HG03558 (cell line): ENCODE measurements at regions not wholly inside any gene's neighbourhood (a gene's known extent, or its start where the extent isn't known, plus 50 kb on each side); places are given as distances from the start of the nearest gene placed in this dataset.

Experiments
- ATAC-seq: cut with Tn5 transposase; IDR thresholded peaks from one replicate; pipeline ENCODE4 v1.9.1; 2021; ENCODE audit warnings: moderate number of reproducible peaks; ENCODE audit not compliant: unreplicated experiment; ENCODE audit errors: extremely low read depth

GRCh38 chr11:87444993-87445392 lies 407.3 kb downstream of the TMEM135 start:
- no peak for ATAC-seq

- no peak for ATAC-seq
Observed at GRCh38 chr11:87443707-87444106, 406.0 kb downstream of the TMEM135 start.

GRCh38 chr11:87440076-87440770 lies 402.5 kb downstream of the TMEM135 start:
- no peak for ATAC-seq

- ATAC-seq: no peak
Observed at GRCh38 chr11:87438416-87438815, 400.7 kb downstream of the TMEM135 start.

- ATAC-seq: no peak
Observed at GRCh38 chr11:87437844-87438223, 400.1 kb downstream of the TMEM135 start.

- ATAC-seq: no peak
Observed at GRCh38 chr11:87437133-87437843, 399.6 kb downstream of the TMEM135 start.

GRCh38 chr11:87432022-87432421 lies 394.3 kb downstream of the TMEM135 start:
- no peak for ATAC-seq

GRCh38 chr11:87431392-87431791 lies 393.7 kb downstream of the TMEM135 start:
- no peak for ATAC-seq

GRCh38 chr11:87430821-87431220 lies 393.1 kb downstream of the TMEM135 start:
- ATAC-seq: no peak

GRCh38 chr11:87429996-87430395 lies 392.3 kb downstream of the TMEM135 start:
- ATAC-seq: no peak

GRCh38 chr11:87428266-87428665 lies 390.5 kb downstream of the TMEM135 start:
- no peak for ATAC-seq

GRCh38 chr11:87425943-87426342 lies 388.2 kb downstream of the TMEM135 start:
- no peak for ATAC-seq

- ATAC-seq: no peak
Observed at GRCh38 chr11:87425391-87425790, 387.7 kb downstream of the TMEM135 start.

GRCh38 chr11:87423161-87423560 lies 385.4 kb downstream of the TMEM135 start:
- no peak for ATAC-seq

- ATAC-seq: no peak
Observed at GRCh38 chr11:87422566-87422965, 384.8 kb downstream of the TMEM135 start.

GRCh38 chr11:87421422-87421821 lies 383.7 kb downstream of the TMEM135 start:
- ATAC-seq: no peak

- no peak for ATAC-seq
Observed at GRCh38 chr11:87417951-87418350, 380.2 kb downstream of the TMEM135 start.

GRCh38 chr11:87405843-87406242 lies 368.1 kb downstream of the TMEM135 start:
- ATAC-seq: no peak

GRCh38 chr11:87405356-87405755 lies 367.6 kb downstream of the TMEM135 start:
- no peak for ATAC-seq

GRCh38 chr11:87401653-87402052 lies 363.9 kb downstream of the TMEM135 start:
- no peak for ATAC-seq

- no peak for ATAC-seq
Observed at GRCh38 chr11:87399341-87399740, 361.6 kb downstream of the TMEM135 start.

- ATAC-seq: no peak
Observed at GRCh38 chr11:87398931-87399330, 361.2 kb downstream of the TMEM135 start.
